Breast epithelium (tissue), 3 donors: ENCODE measurements at regions not wholly inside any gene's neighbourhood (a gene's known extent, or its start where the extent isn't known, plus 50 kb on each side); places are given as distances from the start of the nearest gene placed in this dataset.

Experiments used
- POLR2A ChIP-seq: fragments of 450-650 bp; IDR thresholded peaks from one replicate; pipeline ENCODE4 v1.6.1; 2016; ENCODE audit warnings: antibody characterized with exemption, mild to moderate bottlenecking, moderate library complexity
- POLR2AphosphoS5 ChIP-seq, 3 donors: sonication (generic); formaldehyde crosslinking; IDR thresholded peaks; one replicate each; pipeline ENCODE4 v1.6.1; 2017; ENCODE audit warnings: antibody characterized with exemption in 3 of 3
- TF ChIP-seq, protein P1 (sequence below), 3 donors: fragments of 450-650 bp; IDR thresholded peaks; one replicate each; pipeline ENCODE4 v1.5.1; 2016 to 2017; ENCODE audit warnings: antibody characterized with exemption in 3 of 3, mild to moderate bottlenecking in 3 of 3, moderate library complexity in 3 of 3

DNA sequence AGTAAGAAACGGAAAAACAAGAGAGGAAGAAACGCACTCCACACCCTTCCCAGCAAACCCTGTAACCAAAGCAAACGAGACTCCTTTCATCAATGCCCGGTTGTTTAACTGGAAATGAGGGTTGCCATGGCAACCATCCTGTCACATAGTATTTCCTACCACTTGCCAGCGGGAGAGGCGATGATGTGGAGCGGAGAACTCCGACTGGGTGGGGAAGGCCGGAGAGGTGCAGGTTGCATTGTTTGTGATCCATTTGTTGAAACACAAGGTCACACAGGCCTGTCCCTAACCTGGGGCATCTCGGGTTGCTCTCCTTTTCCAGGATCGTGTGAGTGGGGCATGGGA, 609.9 kb downstream of the BUD13 start:
- TF ChIP-seq, protein P1, sequence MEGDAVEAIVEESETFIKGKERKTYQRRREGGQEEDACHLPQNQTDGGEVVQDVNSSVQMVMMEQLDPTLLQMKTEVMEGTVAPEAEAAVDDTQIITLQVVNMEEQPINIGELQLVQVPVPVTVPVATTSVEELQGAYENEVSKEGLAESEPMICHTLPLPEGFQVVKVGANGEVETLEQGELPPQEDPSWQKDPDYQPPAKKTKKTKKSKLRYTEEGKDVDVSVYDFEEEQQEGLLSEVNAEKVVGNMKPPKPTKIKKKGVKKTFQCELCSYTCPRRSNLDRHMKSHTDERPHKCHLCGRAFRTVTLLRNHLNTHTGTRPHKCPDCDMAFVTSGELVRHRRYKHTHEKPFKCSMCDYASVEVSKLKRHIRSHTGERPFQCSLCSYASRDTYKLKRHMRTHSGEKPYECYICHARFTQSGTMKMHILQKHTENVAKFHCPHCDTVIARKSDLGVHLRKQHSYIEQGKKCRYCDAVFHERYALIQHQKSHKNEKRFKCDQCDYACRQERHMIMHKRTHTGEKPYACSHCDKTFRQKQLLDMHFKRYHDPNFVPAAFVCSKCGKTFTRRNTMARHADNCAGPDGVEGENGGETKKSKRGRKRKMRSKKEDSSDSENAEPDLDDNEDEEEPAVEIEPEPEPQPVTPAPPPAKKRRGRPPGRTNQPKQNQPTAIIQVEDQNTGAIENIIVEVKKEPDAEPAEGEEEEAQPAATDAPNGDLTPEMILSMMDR (IDR thresholded peaks at IDR 0.05): no peak
- TF ChIP-seq POLR2AphosphoS5 (IDR thresholded peaks at IDR 0.05): no peak
- TF ChIP-seq POLR2A: no peak
